MM.1S (cell line): ENCODE measurements at regions not wholly inside any gene's neighbourhood (a gene's known extent, or its start where the extent isn't known, plus 50 kb on each side); places are given as distances from the start of the nearest gene placed in this dataset.

Experiments used
- CTCF ChIP-seq: fragments of 300-600 bp; sonication (generic); IDR thresholded peaks from 2 replicates; pipeline ENCODE4 v1.5.1; 2016; ENCODE audit warnings: antibody characterized with exemption, low read length, mixed read lengths
- EZH2phosphoT487 ChIP-seq: fragments of 300-600 bp; sonication (generic); IDR thresholded peaks from 2 replicates; pipeline ENCODE4 v1.6.1; 2018; ENCODE audit warnings: antibody characterized with exemption, low read length

- TF ChIP-seq CTCF: no peak
- TF ChIP-seq EZH2phosphoT487: no peak
Measured at GRCh38 chr5:126067404-126067803, 355.8 kb upstream of the GRAMD2B start.
